ENCODE measurements at regions not wholly inside any gene's neighbourhood (a gene's known extent, or its start where the extent isn't known, plus 50 kb on each side); places are given as distances from the start of the nearest gene placed in this dataset.

DNA sequence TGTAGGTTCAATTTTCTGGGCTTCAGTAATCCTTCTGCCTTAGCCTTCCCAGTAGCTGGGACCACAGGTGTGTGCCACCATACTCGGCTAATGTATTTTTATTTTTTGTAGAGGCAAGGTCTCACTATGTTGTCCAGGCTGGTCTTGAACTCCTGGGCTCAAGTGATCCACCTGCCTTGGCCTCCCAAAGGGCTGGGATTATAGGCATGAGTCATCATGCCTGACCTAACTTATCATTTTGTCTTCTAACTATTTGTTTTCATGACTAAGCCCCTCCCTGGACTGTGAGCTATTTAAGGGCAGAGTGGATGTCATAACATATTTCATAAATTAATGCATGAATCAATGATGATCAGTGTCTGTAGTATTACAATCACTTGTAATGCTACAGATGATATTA, 56.1 kb upstream of the PIAS1 start:
- TF ChIP-seq POLR2AphosphoS5 (IDR thresholded peaks at IDR 0.05): no peak
- TF ChIP-seq EP300 (IDR thresholded peaks at IDR 0.05): no peak
- TF ChIP-seq, protein P1, sequence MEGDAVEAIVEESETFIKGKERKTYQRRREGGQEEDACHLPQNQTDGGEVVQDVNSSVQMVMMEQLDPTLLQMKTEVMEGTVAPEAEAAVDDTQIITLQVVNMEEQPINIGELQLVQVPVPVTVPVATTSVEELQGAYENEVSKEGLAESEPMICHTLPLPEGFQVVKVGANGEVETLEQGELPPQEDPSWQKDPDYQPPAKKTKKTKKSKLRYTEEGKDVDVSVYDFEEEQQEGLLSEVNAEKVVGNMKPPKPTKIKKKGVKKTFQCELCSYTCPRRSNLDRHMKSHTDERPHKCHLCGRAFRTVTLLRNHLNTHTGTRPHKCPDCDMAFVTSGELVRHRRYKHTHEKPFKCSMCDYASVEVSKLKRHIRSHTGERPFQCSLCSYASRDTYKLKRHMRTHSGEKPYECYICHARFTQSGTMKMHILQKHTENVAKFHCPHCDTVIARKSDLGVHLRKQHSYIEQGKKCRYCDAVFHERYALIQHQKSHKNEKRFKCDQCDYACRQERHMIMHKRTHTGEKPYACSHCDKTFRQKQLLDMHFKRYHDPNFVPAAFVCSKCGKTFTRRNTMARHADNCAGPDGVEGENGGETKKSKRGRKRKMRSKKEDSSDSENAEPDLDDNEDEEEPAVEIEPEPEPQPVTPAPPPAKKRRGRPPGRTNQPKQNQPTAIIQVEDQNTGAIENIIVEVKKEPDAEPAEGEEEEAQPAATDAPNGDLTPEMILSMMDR (IDR thresholded peaks at IDR 0.05): no peak
